Retinal pigment epithelial cell (primary cell): ENCODE measurements at regions not wholly inside any gene's neighbourhood (a gene's known extent, or its start where the extent isn't known, plus 50 kb on each side); places are given as distances from the start of the nearest gene placed in this dataset.

Experiments used
- DNase-seq: peaks from one replicate; pipeline ENCODE4 v3.0.0-alpha.2; 2010; ENCODE audit warnings: low read depth
- H3K4me3 ChIP-seq: 2 replicates; pipeline ENCODE4 v1.5.1; 2011; ENCODE audit warnings: mild to moderate bottlenecking, low read length, control low read depth, moderate library complexity
- TF ChIP-seq, protein P1 (sequence below): conservative IDR thresholded peaks from 2 replicates; pipeline ENCODE4 v1.5.1; 2011; ENCODE audit warnings: low read depth, low read length, control low read depth, inconsistent platforms

DNA sequence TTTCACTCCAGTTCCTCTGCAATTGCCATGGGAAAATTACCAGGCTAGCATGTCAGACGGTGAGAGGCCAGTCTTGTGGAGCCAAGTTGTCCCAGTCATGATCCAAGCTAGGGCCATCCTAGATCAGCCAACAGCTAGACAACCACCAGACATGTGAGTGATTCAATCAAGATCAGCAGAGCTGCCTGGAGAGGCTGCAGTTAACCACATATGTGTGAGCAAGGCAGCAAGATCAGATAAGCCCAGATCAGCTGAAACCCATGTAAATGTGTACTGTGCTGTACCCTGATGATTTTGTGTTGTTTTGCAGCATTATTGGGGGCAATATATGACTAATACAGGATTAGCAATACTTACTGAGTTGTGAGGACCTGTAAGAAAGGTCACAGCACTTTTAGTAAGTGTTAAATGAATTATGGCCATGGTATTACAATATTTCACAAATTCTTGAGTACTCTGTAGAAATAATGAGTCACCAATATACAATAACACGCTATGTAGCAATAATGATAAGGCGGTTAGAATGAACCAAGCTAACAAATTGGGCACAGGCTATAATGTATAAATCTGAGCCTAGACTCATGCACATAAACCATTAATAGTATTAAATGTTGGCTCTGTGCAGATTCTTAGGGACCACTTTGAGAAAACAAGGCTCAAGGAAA is 91.4 kb downstream of the SUDS3 start:
- TF ChIP-seq, protein P1, sequence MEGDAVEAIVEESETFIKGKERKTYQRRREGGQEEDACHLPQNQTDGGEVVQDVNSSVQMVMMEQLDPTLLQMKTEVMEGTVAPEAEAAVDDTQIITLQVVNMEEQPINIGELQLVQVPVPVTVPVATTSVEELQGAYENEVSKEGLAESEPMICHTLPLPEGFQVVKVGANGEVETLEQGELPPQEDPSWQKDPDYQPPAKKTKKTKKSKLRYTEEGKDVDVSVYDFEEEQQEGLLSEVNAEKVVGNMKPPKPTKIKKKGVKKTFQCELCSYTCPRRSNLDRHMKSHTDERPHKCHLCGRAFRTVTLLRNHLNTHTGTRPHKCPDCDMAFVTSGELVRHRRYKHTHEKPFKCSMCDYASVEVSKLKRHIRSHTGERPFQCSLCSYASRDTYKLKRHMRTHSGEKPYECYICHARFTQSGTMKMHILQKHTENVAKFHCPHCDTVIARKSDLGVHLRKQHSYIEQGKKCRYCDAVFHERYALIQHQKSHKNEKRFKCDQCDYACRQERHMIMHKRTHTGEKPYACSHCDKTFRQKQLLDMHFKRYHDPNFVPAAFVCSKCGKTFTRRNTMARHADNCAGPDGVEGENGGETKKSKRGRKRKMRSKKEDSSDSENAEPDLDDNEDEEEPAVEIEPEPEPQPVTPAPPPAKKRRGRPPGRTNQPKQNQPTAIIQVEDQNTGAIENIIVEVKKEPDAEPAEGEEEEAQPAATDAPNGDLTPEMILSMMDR = no peak
- DNase-seq = no peak
- H3K4me3 ChIP-seq = no peak overlapping the region

DNA sequence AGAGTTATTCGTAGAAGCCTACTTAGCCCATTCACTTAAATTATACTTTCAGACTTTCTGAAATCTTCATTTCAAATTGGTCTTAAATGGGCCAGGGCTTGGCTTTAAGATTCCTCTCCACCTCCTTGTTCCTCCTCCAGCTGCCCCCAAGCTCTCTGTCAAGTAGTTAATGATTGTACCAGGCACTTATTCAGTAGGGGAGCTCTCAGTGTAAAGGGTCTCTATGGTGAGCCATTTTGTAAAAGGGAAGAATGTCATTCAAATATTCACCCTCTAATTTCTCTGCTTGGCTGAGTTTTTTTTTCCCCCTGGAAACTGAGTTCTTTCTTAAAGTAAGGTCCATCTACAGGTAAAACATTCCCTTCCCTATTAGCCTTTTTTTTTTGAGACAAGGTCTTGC is 96.6 kb downstream of the SUDS3 start:
- no peak for DNase-seq
- no peak overlapping the region for H3K4me3 ChIP-seq
- TF ChIP-seq, protein P1 = no peak

DNA sequence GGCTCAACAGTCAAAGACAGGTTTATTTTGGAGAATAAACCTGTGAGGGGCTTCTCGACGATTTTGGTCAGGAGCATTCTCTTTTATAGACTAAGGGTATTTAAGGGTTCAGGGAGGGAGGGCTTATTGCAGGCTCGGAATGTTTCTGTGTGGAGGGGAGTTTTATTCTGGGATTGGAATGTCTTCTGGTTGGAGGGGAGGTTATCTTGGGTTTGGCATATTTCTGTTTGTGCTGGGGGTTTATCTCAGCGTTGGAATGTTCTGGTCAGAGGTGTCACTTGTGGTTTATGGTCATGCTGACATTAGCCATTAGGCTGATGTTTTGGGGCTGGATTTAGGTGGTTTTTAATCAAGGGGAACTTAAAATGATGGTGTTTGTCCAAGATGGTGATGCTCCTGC is 103.9 kb downstream of the SUDS3 start:
- no peak overlapping the region for H3K4me3 ChIP-seq
- TF ChIP-seq, protein P1 = no peak
- DNase-seq = no peak

DNA sequence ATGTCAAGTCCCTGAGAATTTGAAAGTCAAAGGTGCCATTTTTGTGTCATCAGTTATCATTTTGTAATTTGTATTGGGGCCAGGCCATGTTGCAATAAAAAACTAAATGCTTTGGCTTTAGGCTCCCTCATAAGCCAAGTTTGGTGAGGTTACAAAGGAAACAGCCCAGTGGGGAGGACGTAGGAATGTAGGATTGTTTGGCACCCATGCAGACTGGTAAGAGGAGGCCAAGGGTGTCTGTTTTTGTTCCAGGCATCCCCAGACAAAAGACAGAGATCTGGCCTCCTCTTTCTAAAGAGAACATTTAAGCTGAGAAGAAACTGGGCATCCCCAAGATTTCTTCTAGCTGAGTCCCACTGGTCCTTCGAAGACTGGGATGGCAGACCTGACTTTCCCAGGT is 111.7 kb downstream of the SUDS3 start:
- TF ChIP-seq, protein P1 = no peak
- no peak overlapping the region for H3K4me3 ChIP-seq
- no peak for DNase-seq

DNA sequence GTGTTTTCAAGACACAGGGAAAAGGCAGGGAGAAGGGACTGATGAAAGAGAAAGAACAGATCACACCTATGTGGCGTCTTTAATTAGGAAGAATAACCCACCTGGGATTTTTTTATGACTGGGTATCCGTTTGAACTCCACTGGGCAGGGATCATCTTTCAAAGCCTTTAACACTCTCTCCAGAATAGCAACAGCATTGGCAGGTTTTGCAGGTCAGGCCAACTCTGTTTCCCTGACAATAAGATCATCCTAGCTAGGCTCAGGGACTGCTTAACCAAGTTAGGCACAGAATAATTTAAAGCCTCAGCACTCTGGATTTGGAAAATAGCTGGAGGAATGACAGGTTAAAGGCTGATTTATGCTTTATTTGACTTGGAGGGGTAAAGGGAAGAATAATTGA is 117.6 kb downstream of the SUDS3 start:
- H3K4me3 ChIP-seq = no peak overlapping the region
- TF ChIP-seq, protein P1 = no peak
- DNase-seq = no peak

DNA sequence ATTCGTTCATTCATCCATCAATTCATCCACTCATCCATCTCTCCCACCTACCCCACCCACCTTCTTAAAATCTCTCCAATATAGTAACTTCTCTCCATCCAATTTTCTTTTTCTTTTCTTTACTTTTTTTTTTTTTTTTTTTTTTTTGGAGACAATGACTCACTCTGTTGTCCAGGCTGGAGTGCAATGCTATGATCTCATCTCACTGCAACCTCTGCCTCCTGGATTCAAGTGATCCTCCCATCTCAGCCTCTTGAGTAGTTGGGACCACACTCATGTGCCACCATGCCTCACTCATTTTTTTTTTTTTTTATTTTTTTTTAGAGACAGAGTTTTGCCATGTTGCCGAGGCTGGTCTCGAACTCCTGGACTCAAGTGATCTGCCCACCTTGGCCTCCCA is 118.4 kb downstream of the SUDS3 start:
- TF ChIP-seq, protein P1 = no peak
- H3K4me3 ChIP-seq = no peak overlapping the region
- DNase-seq = no peak

DNA sequence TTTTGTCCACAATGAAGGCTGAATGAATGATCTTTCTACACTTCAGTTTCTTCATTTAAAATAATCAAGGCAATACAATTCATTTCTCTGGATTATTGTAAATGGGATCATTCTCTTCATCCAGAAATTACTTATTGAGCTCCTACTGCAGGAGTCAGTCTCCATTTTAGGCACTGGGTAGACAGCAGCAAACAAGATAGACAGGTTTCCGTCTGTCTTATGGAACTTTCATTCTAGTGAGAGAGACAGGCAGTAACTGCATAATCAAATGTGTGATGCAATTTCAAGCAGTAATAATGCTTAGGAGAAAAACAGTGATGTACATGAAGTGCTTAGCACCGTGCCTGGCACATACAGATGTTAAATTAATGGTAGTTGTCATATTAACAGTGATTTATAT is 118.9 kb downstream of the SUDS3 start:
- TF ChIP-seq, protein P1 = no peak
- DNase-seq = no peak
- no peak overlapping the region for H3K4me3 ChIP-seq
